MM.1S (cell line): ENCODE measurements at regions not wholly inside any gene's neighbourhood (a gene's known extent, or its start where the extent isn't known, plus 50 kb on each side); places are given as distances from the start of the nearest gene placed in this dataset.
A peak's percentile ranks its signal among the peaks of the same experiment; 100 is the strongest.

Experiments used
- DNase-seq: peaks from one replicate; pipeline ENCODE4 v3.0.0-alpha.2; 2015
- H2AFZ ChIP-seq: fragments of 300-600 bp; sonication (generic); 2 replicates; pipeline ENCODE4 v1.6.0; 2016; ENCODE audit warnings: antibody characterized with exemption, low read length
- H3F3A ChIP-seq: fragments of 300-600 bp; sonication (generic); 2 replicates; pipeline ENCODE4 v1.6.1; 2016; ENCODE audit warnings: mild to moderate bottlenecking, antibody characterized with exemption, low read length, moderate library complexity, mixed read lengths; ENCODE audit not compliant: insufficient read depth
- H3K27ac ChIP-seq: fragments of 300-600 bp; sonication (generic); 2 replicates; pipeline ENCODE4 v1.5.1; 2016; ENCODE audit warnings: mild to moderate bottlenecking, low read length
- H3K27me3 ChIP-seq: fragments of 300-600 bp; sonication (generic); replicated peaks from 2 replicates; pipeline ENCODE4 v1.6.0; 2016; ENCODE audit warnings: low read length; ENCODE audit not compliant: insufficient read depth
- H3K36me3 ChIP-seq: fragments of 300-600 bp; sonication (generic); replicated peaks from 2 replicates; pipeline ENCODE4 v1.6.1; 2016; ENCODE audit warnings: mild to moderate bottlenecking, low read length, mixed read lengths; ENCODE audit not compliant: insufficient read depth
- H3K4me1 ChIP-seq: fragments of 300-600 bp; sonication (generic); 2 replicates; pipeline ENCODE4 v1.6.1; 2016; ENCODE audit warnings: low read length, mixed read lengths
- H3K4me2 ChIP-seq: fragments of 300-600 bp; sonication (generic); 2 replicates; pipeline ENCODE4 v1.6.0; 2016; ENCODE audit warnings: low read depth, low read length
- H3K4me3 ChIP-seq: fragments of 300-600 bp; sonication (generic); 2 replicates; pipeline ENCODE4 v1.5.1; 2016; ENCODE audit warnings: low read length, mixed read lengths
- H3K79me2 ChIP-seq: fragments of 300-600 bp; sonication (generic); 2 replicates; pipeline ENCODE4 v1.6.1; 2016; ENCODE audit warnings: mixed run types, low read length, mixed read lengths
- H3K9ac ChIP-seq: fragments of 300-600 bp; sonication (generic); 2 replicates; pipeline ENCODE4 v1.6.1; 2016; ENCODE audit warnings: low read length, mixed read lengths
- H3K9me2 ChIP-seq: fragments of 300-600 bp; sonication (generic); replicated peaks from 2 replicates; pipeline ENCODE4 v1.6.1; 2016; ENCODE audit warnings: mild to moderate bottlenecking, low read length, mixed read lengths; ENCODE audit not compliant: insufficient read depth
- H3K9me3 ChIP-seq: fragments of 300-600 bp; sonication (generic); replicated peaks from 2 replicates; pipeline ENCODE4 v1.6.1; 2016; ENCODE audit warnings: mild to moderate bottlenecking, low read length, mixed read lengths; ENCODE audit not compliant: insufficient read depth
- H4K20me1 ChIP-seq: fragments of 300-600 bp; sonication (generic); 2 replicates; pipeline ENCODE4 v1.6.1; 2016; ENCODE audit warnings: mild to moderate bottlenecking, low read length, moderate library complexity, mixed read lengths; ENCODE audit not compliant: insufficient read depth
- CTCF ChIP-seq: fragments of 300-600 bp; sonication (generic); IDR thresholded peaks from 2 replicates; pipeline ENCODE4 v1.5.1; 2016; ENCODE audit warnings: antibody characterized with exemption, low read length, mixed read lengths
- EZH2 ChIP-seq: fragments of 300-600 bp; sonication (generic); optimal IDR thresholded peaks from 2 replicates; pipeline ENCODE3; 2017; ENCODE audit warnings: low read depth, mild to moderate bottlenecking, antibody characterized with exemption, low read length, mixed read lengths
- EZH2phosphoT487 ChIP-seq: fragments of 300-600 bp; sonication (generic); IDR thresholded peaks from 2 replicates; pipeline ENCODE4 v1.6.1; 2018; ENCODE audit warnings: antibody characterized with exemption, low read length

- Histone ChIP-seq H3K27ac (no peak overlapping the region), H4K20me1 (no peaks in the 10 kb centered on the region), H3K9ac (no peak overlapping the region), H3K4me1 (peaks cover 33% of the 10 kb centered on the region), H3K9me3 (no peaks in the 10 kb centered on the region), H3K79me2 (no peaks in the 10 kb centered on the region), H3K27me3 (no peaks in the 10 kb centered on the region), H3K4me3 (no peak overlapping the region), H3K9me2 (no peaks in the 10 kb centered on the region), H3K4me2 (no peak overlapping the region), H3F3A (peaks cover 18% of the 10 kb centered on the region), H2AFZ (no peak overlapping the region), H3K36me3 (no peaks in the 10 kb centered on the region)
- no peak for TF ChIP-seq EZH2phosphoT487
- no peak for TF ChIP-seq EZH2
- TF ChIP-seq CTCF = no peak
- DNase-seq = no peak
Observed at GRCh38 chr17:79338604-79339003, 264.0 kb downstream of the ENGASE start.

GRCh38 chr17:79338152-79338551 lies 263.5 kb downstream of the ENGASE start:
- DNase-seq = peak; percentile 12
- H3K79me2 ChIP-seq = no peaks in the 10 kb centered on the region
- H3K27me3 ChIP-seq = no peaks in the 10 kb centered on the region

GRCh38 chr17:79337053-79337452 lies 262.4 kb downstream of the ENGASE start:
- Histone ChIP-seq H3K4me2 (no peak overlapping the region), H3K9me2 (no peaks in the 10 kb centered on the region), H3K4me3 (no peak overlapping the region), H3K9me3 (no peaks in the 10 kb centered on the region), H3F3A (peaks cover 18% of the 10 kb centered on the region), H3K4me1 (peaks cover 28% of the 10 kb centered on the region), H3K27ac (no peak overlapping the region), H2AFZ (no peak overlapping the region), H3K27me3 (peaks cover 9% of the 10 kb centered on the region; the same call in 1 of the 2 replicates), H4K20me1 (no peaks in the 10 kb centered on the region), H3K9ac (no peak overlapping the region), H3K79me2 (no peaks in the 10 kb centered on the region), H3K36me3 (no peaks in the 10 kb centered on the region)
- no peak for DNase-seq
- no peak for TF ChIP-seq CTCF

More at GRCh38 chr17:79338152-79338551, 263.5 kb downstream of the ENGASE start:
- Histone ChIP-seq H3F3A (peaks cover 18% of the 10 kb centered on the region), H3K9me2 (no peaks in the 10 kb centered on the region), H4K20me1 (no peaks in the 10 kb centered on the region), H3K36me3 (no peaks in the 10 kb centered on the region), H3K9ac (no peak overlapping the region), H3K4me3 (no peak overlapping the region), H2AFZ (no peak overlapping the region), H3K9me3 (no peaks in the 10 kb centered on the region), H3K4me1 (peaks cover 33% of the 10 kb centered on the region), H3K27ac (no peak overlapping the region), H3K4me2 (no peak overlapping the region)
- TF ChIP-seq EZH2 (no peak), EZH2phosphoT487 (no peak), CTCF (no peak)
